ENCODE measurements at regions not wholly inside any gene's neighbourhood (a gene's known extent, or its start where the extent isn't known, plus 50 kb on each side); places are given as distances from the start of the nearest gene placed in this dataset.
"Not testable (repeated sequence)": the region's sequence is repeated elsewhere in the genome, so short reads cannot be mapped to it uniquely, and the experiment has no call there.

- no peak for DNase-seq (ENCODE audit: low read depth in 2 of 3, low spot score in 1 of 3)
Measured at GRCh38 chr10:130973127-130973839, 338.2 kb downstream of the TCERG1L start.

DNA sequence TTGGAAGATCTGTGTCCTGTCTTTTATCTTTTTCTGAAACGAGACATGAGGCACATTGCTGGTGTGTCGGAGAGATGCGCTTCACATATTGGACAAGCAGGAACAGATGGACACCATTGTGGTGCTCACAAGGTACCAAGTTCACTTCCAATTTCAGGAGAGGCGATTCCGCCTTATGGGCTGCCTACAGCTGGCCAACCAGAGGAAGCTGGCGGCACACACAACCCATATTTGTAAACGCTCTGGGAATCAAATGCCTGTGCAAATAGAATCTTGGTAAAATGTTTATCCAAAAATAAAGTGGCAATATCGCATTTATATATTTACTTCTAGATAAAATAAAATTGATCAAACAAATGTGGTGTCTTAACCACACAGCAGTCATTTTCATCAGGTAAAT lies 337.4 kb downstream of the TCERG1L start:
- no peak for DNase-seq (ENCODE audit: low read depth in 2 of 3, low spot score in 1 of 3)

- not testable (repeated sequence) for DNase-seq (ENCODE audit: low read depth in 2 of 3, low spot score in 1 of 3)
Measured at GRCh38 chr10:130975351-130975750, 336.2 kb downstream of the TCERG1L start.

DNA sequence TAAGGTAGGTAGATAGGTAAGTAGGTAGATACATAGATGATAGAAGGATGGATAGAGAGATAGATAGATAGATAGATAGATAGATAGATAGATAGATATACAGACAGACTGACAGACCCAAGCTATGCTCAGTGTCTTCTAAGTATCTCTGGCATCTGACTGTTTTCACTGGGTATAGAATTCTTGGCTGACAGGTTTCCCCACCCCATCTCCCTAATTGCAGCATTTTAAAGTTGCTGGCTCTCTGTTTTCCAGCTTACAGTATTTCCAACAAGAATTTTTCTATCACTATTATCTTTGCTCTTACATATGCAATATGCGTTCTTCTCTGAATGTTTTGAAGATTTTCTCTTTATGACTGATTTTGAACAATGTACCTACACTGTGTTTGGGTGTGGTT lies 328.7 kb downstream of the TCERG1L start:
- DNase-seq (ENCODE audit: low read depth in 2 of 3, low spot score in 1 of 3): no peak

DNA sequence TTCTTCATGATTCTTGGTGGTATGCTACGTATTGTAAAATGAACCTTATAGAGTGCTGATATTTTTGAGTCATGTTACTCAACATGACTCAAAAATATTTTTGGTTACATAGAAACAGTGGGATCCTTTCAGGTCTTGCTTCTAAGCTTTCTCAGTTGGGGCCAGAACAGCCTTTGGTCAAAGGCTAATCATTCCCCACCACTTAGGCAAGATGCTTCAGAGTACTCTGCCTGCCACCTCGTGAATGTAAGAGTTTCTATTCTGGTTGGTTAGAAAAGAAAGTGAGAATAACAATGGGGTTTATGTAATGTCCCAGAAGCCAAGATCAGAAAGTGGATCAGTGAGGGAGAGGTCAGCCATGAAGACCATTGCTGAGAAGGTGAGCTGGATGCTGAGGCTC lies 327.8 kb downstream of the TCERG1L start:
- no peak for DNase-seq (ENCODE audit: low read depth in 2 of 3, low spot score in 1 of 3)

GRCh38 chr10:130984686-130985085 lies 326.8 kb downstream of the TCERG1L start:
- DNase-seq (ENCODE audit: low read depth in 2 of 3, low spot score in 1 of 3): no peak

DNA sequence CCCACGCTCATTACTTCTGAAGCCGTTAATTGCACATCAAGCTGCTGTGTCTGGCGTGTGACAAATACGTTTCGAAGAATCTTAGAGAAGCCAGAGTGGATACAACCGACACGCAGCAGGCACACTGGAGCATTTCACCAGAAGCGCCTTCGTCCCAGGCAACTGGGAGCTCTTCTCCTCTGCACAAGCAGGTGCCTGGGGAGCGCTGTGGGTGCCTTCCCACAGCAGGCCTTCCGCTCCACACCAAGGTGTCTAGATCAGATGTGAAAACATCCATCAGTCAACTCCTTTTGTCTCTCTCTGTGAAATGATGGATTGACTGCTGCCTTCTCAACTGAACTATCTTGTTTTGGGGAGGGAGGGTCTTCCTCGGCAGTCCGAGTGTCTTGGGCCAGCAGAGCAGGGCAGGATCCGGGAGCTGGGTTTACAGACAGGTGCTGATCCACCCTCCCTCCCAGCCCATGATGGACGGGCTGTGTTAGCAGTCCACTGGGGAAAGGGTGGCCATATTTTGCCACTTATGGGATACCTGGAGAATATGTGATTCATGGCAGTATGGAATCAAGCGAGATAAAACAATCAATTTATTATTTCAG lies 326.3 kb downstream of the TCERG1L start:
- DNase-seq (ENCODE audit: low read depth in 2 of 3, low spot score in 1 of 3): no peak

GRCh38 chr10:130986846-130987245 lies 324.7 kb downstream of the TCERG1L start:
- DNase-seq (ENCODE audit: low read depth in 2 of 3, low spot score in 1 of 3): no peak

DNA sequence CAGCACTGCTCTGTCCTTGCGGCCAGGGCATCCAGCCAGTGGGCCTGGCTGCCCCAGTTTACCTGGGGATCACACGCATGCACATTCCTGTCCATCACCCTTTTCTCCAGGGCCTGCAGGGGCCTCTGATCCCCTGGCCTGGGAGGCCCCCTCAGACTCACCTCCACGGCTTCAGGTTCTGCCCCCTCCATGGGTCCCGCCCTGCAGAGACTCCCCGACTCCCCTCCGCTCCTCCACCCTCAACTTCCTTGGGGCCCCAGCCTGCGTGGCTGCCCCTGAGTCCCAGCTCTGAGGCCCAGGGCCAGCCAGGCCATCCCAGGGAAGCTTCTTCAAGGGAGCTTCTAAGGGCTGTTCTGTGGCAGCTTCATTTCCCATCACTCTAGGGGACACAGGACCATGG lies 324.1 kb downstream of the TCERG1L start:
- DNase-seq (ENCODE audit: low read depth in 2 of 3, low spot score in 1 of 3): no peak

DNA sequence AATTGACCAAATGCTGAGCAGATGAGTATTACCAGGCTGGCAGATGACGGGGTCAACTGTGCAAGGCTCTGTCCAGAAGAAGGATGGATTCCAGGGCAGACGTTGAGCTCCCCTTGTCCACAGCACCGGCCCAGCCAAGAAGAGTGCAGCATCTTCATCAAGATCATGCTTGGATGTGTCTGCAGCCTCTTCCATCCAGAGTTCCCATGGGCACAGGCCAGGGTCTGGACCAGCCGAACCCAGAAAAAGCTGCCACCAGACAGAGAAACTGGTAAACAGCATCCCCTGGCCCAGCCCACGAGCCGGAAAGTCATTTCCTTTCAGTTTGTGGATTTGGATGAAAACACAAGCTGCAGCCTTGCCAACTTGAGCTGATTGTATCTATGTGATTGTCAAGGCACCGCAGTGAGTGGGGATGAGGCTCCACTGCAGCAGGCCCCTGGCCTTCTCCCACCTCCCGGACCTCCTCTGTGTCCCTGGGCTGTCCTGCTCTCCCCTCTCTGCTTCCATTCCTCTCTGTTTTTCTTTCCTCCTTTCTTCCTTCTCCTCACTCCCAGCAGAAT lies 321.8 kb downstream of the TCERG1L start:
- DNase-seq (ENCODE audit: low read depth in 2 of 3, low spot score in 1 of 3): no peak

DNA sequence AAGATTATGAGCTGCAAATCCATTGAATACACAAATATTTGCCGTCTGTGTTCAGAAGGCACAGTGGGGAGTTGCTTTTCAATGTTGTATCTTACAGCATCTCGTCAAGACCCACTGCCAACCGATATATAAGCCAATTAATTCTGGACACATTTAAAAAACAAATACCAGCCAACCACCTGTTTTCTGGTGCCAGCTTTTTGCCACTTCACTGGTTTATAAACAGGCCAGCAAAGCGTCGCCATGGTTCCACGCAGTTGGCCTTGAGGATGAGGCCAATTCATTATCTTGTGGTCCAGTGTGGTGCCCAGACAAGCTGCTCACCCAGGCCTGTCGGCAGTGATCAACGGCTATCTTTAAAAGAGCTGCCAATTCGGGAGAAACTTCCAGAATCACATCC lies 321.0 kb downstream of the TCERG1L start:
- no peak for DNase-seq (ENCODE audit: low read depth in 2 of 3, low spot score in 1 of 3)

DNA sequence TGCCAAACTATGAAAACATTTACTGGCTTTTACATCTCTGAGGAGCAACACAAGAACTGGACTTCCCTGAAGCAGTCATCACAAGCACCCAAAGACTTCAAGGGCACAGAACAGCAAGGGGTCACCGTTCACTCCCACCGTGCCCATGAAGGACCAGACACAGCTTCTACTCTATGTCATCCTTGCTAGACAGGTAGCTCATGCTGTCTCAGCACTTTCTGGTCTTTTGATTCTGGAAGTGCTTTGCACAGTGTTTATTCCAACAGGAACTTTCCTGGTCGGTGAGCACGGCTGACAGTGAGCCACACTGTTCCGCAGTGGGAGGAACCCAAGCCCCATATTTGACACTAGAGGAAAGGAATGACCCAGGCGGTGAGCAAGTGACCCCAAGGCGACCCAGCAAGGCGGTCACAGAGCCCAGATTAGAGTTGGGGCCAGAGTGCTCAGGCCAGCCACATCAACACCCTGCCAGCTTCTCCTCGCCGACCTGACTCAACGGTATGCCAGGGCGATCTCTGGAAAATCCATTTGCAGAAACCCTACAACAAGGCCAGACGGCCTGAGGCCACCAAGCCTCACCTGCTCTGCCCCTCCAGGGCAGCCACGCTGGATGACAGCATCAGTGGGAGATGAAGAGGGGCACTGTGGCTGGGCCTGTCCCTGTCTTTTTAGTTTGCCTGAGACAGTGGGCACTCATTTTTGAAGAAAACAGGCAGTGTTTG lies 318.6 kb downstream of the TCERG1L start:
- DNase-seq (ENCODE audit: low read depth in 2 of 3, low spot score in 1 of 3): no peak

DNA sequence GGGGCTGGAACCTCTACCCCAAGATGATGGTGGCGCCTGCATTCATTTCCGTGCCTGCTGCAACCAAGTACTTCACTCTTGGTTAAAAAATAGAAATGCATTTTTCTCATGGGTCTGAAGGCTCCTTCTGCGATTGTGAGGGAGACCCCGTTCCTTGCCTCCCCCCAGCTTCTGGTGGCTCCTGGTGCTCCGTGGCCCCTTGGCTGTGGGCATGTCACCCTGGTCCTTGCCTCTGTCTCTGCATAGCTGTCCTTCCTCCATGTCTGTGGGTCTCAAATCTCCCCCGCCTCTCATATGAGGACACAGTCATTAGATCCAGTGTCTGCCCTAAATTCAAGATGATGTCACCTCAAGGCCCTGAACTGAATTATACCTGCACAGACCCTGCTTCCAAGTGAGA lies 317.9 kb downstream of the TCERG1L start:
- DNase-seq (ENCODE audit: low read depth in 2 of 3, low spot score in 1 of 3): no peak

DNA sequence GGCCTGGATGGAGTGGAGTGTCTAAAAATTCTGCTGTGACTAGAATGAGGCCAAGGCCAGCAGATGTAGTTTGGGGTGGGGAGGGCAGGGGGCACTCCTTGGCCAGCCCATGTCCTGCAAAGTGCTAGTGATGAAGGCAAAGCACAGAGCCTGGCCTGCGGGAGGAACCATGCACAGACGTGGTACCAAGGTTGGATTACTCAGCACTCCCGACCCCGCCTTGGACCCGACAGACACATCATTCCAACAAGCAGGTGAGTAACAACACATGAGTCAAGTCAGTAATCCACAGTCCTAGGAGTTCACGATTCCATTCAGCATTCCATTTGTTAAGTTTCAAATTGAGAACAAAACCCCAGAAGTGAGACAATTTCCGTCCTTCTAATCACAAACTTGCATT lies 317.3 kb downstream of the TCERG1L start:
- no peak for DNase-seq (ENCODE audit: low read depth in 2 of 3, low spot score in 1 of 3)

- no peak for DNase-seq (ENCODE audit: low read depth in 2 of 3, low spot score in 1 of 3)
Measured at GRCh38 chr10:130994845-130995244, 316.7 kb downstream of the TCERG1L start.

DNA sequence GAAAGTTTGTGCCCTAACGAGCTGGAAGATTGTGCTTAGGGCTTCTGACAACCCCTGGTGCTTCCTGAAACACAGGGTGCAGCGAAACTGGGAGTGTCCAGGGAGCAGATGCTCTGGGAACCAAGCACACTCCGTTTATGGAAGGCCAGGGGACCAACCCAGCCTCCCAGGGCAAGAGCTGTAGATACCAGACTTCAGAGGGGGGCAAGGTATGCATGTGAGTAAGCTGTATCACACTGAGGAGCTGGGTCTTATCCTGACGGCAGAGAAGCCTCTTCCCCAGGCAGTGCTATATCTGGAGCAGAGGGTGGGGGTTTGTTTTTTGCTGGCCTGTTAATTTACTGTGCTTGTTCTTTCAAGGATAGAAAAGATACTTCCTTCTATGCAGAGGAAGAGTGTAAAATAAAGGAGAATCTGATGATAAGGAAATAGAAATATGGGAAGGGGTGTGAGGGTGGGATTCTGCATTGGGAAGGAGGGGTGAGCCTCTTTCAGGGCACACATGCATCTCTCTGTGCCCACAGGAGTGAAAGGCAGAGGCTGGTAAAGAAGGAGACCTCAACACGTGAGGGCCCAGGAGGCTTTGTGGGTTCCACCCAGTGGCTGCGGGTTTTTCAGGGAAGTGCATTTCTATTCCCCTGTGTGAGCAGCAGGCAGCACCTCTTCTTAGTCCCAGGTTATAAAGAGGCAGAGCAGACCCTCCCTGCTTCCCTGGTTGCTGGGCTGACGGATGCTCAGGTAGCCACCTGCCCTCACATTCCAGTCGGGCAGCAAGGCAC lies 314.1 kb downstream of the TCERG1L start:
- no peak for DNase-seq (ENCODE audit: low read depth in 2 of 3, low spot score in 1 of 3)

DNA sequence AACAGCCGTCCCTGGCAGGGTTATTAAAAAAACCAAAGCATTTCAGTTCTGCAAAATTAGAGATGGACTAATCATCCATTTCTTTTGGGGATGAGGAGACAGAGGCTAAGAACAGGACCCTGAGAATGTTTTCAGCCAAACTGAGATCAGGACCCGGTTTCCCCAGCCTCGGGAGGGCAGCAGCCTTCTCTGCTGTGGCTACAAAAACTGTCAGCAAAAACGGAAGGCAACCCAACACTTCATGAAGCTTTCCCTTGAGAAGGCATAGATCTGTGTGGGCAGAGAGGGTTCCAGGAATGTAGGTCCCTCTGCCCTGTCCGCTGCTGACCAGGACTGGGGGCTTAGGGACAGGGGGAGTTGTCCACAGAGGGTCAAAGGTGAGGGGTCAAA lies 313.5 kb downstream of the TCERG1L start:
- no peak for DNase-seq (ENCODE audit: low read depth in 2 of 3, low spot score in 1 of 3)

GRCh38 chr10:130998642-130999041 lies 312.9 kb downstream of the TCERG1L start:
- no peak for DNase-seq (ENCODE audit: low read depth in 2 of 3, low spot score in 1 of 3)

GRCh38 chr10:130999376-131000202 lies 311.9 kb downstream of the TCERG1L start:
- DNase-seq (ENCODE audit: low read depth in 2 of 3, low spot score in 1 of 3): no peak

DNA sequence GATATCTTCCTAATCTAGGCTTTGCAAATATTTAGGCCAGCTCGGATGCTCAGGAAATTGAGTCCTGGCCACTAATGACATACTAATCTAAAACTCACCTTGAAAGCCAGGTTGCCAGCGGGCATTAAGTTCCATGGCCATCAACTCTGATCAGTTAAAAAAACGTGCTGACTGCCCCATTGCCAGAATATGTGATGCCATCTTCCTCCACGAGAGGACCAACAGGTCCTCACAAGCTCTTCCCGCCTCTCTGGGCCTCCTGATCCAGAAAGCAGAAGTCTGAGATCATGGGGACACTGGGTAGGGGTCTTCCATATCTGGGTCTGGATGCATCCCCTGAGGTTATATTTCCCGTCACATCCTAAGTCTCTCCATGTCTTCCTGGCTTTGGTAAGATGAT lies 311.3 kb downstream of the TCERG1L start:
- DNase-seq (ENCODE audit: low read depth in 2 of 3, low spot score in 1 of 3): no peak

- no peak for DNase-seq (ENCODE audit: low read depth in 2 of 3, low spot score in 1 of 3)
Measured at GRCh38 chr10:131000743-131001142, 310.8 kb downstream of the TCERG1L start.

Measured in stimulated activated CD4-positive, alpha-beta T cell treated with anti-CD3 and anti-CD28 coated beads, Interleukin-12 subunit alpha, Interleukin-12 subunit beta, amount 100 ng/mL, for 48 hours (primary cell).